Spleen (tissue), 7 donors: ENCODE measurements at regions not wholly inside any gene's neighbourhood (a gene's known extent, or its start where the extent isn't known, plus 50 kb on each side); places are given as distances from the start of the nearest gene placed in this dataset.

Experiments used
- POLR2A ChIP-seq, 3 donors: fragments of 450-650 bp; IDR thresholded peaks; one replicate each; pipeline ENCODE4 v1.5.1; 2017; ENCODE audit warnings: antibody characterized with exemption in 3 of 3, mild to moderate bottlenecking in 1 of 3
- TF ChIP-seq, protein P1 (sequence below), 11 experiments: fragments of 200-600 bp in 7 of 11; fragments of 450-650 bp in 4 of 11; sonication (generic) in 4 of 11; IDR thresholded peaks in 8 of 11; conservative IDR thresholded peaks in 3 of 11; 1 replicate in 7 of 11; 2 replicates in 4 of 11; pipeline versions ENCODE4 v1.4.0 to v1.8.0; 2016 to 2021; ENCODE audit warnings: antibody characterized with exemption in 11 of 11, inconsistent platforms in 4 of 11, mild to moderate bottlenecking in 1 of 11
- donor health status: DM: no; HTN: no; CAD: no; lungs with moderate emphysema.
- donor health status: DM: no; HTN: no; CAD: no.
- donor health status: DM: no; HTN: no; CAD: no.

DNA sequence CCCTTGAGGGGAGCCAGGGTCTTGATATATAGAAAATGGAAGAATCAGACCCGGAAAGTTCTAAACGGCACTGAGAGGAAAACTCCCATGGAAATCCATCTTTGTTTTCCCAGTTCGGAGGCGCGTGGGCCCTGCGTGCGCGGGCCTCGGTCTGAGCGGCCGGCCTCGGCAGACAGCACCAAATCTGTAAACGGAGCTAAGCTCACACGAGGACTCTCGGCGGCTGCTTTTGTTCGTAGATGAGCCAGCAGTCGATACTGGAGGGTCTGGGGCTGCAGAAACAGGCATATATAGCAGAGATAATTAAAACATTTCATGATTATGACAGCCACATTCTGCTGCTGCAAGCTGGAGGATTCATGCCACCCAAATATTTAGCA is 68.5 kb upstream of the PPARA start:
- no peak for TF ChIP-seq POLR2A (IDR thresholded peaks at IDR 0.05)
- TF ChIP-seq, protein P1, sequence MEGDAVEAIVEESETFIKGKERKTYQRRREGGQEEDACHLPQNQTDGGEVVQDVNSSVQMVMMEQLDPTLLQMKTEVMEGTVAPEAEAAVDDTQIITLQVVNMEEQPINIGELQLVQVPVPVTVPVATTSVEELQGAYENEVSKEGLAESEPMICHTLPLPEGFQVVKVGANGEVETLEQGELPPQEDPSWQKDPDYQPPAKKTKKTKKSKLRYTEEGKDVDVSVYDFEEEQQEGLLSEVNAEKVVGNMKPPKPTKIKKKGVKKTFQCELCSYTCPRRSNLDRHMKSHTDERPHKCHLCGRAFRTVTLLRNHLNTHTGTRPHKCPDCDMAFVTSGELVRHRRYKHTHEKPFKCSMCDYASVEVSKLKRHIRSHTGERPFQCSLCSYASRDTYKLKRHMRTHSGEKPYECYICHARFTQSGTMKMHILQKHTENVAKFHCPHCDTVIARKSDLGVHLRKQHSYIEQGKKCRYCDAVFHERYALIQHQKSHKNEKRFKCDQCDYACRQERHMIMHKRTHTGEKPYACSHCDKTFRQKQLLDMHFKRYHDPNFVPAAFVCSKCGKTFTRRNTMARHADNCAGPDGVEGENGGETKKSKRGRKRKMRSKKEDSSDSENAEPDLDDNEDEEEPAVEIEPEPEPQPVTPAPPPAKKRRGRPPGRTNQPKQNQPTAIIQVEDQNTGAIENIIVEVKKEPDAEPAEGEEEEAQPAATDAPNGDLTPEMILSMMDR (IDR thresholded peaks at IDR 0.05 in 8 of 11, conservative IDR thresholded peaks at IDR 0.05 in 3 of 11), result no peak
